Spleen (tissue), 11 donors: ENCODE measurements at regions not wholly inside any gene's neighbourhood (a gene's known extent, or its start where the extent isn't known, plus 50 kb on each side); places are given as distances from the start of the nearest gene placed in this dataset.

Experiments used
- DNase-seq: peaks from one replicate; pipeline ENCODE4 v3.0.0-alpha.2; 2020
- H3K27ac ChIP-seq, 8 donors: fragments of 200-600 bp; sonication (generic) in 7 of 8; 1 replicate in 4 of 8; 2 replicates in 4 of 8; pipeline versions ENCODE4 v1.5.0 to v1.8.0; 2016 to 2021; ENCODE audit warnings: inconsistent platforms in 4 of 8, mild to moderate bottlenecking in 4 of 8, moderate library complexity in 1 of 8
- H3K27me3 ChIP-seq, 7 donors: fragments of 200-600 bp; sonication (generic) in 6 of 7; replicated peaks in 1 of 7; 1 replicate in 4 of 7; 2 replicates in 3 of 7; pipeline versions ENCODE4 v1.5.0 to v1.8.0; 2016 to 2021; ENCODE audit warnings: inconsistent platforms in 3 of 7, mild to moderate bottlenecking in 1 of 7
- H3K36me3 ChIP-seq, 6 donors: fragments of 200-600 bp; sonication (generic) in 5 of 6; 1 replicate in 4 of 6; 2 replicates in 2 of 6; pipeline versions ENCODE4 v1.5.0 to v1.8.0; 2016 to 2021; ENCODE audit warnings: inconsistent platforms in 2 of 6
- H3K4me1 ChIP-seq, 6 donors: fragments of 200-600 bp; sonication (generic) in 5 of 6; 1 replicate in 3 of 6; 2 replicates in 3 of 6; pipeline versions ENCODE4 v1.5.0 to v1.8.0; 2016 to 2021; ENCODE audit warnings: inconsistent platforms in 3 of 6
- H3K4me3 ChIP-seq, 8 donors: fragments of 200-600 bp; sonication (generic) in 7 of 8; 1 replicate in 4 of 8; 2 replicates in 4 of 8; pipeline versions ENCODE4 v1.5.0 to v1.8.0; 2016 to 2021; ENCODE audit warnings: inconsistent platforms in 4 of 8, mild to moderate bottlenecking in 4 of 8, moderate library complexity in 2 of 8
- H3K9me3 ChIP-seq, 8 donors: fragments of 200-600 bp; sonication (generic) in 7 of 8; 1 replicate in 4 of 8; 2 replicates in 4 of 8; pipeline versions ENCODE4 v1.5.0 to v1.8.0; 2016 to 2021; ENCODE audit warnings: inconsistent platforms in 4 of 8
- POLR2A ChIP-seq, 3 donors: fragments of 450-650 bp; IDR thresholded peaks; one replicate each; pipeline ENCODE4 v1.5.1; 2017; ENCODE audit warnings: antibody characterized with exemption in 3 of 3, mild to moderate bottlenecking in 1 of 3
- POLR2AphosphoS5 ChIP-seq, 3 donors: sonication (generic); formaldehyde crosslinking; IDR thresholded peaks; one replicate each; pipeline ENCODE4 v1.5.1; 2017; ENCODE audit warnings: antibody characterized with exemption in 3 of 3
- WGBS, 5 donors: extraction: QIAGEN DNeasy Blood & Tissue Kit in 3 of 5; methylation state at CpG; one replicate each; pipeline versions ENCODE4 v1.1.5 to v1.1.7; 2013 to 2018; 5-methylcytosine and 5-hydroxymethylcytosine counted together
- intact Hi-C: fragments of 100-400 bp; cut with DNase I; formaldehyde crosslinking; loops from one replicate; pipeline ENCODE4 v1.15.0; 2023; ENCODE audit warnings: low total_unique reads
- TF ChIP-seq, protein P1 (sequence below), 11 experiments: fragments of 200-600 bp in 7 of 11; fragments of 450-650 bp in 4 of 11; sonication (generic) in 4 of 11; IDR thresholded peaks in 8 of 11; conservative IDR thresholded peaks in 3 of 11; 1 replicate in 7 of 11; 2 replicates in 4 of 11; pipeline versions ENCODE4 v1.4.0 to v1.8.0; 2016 to 2021; ENCODE audit warnings: antibody characterized with exemption in 11 of 11, inconsistent platforms in 4 of 11, mild to moderate bottlenecking in 1 of 11
- donor health status: healthy with polysubstance abuse.
- donor health status: DM: no; HTN: no; CAD: no; lungs with moderate emphysema.
- donor health status: DM: no; HTN: no; CAD: no.
- donor health status: Bipolar disorder and iron deficiency.
- donor health status: healthy.
- donor health status: DM: no; HTN: no; CAD: no.
- donor health status: DM: yes; HTN: yes; CAD: no.

DNA sequence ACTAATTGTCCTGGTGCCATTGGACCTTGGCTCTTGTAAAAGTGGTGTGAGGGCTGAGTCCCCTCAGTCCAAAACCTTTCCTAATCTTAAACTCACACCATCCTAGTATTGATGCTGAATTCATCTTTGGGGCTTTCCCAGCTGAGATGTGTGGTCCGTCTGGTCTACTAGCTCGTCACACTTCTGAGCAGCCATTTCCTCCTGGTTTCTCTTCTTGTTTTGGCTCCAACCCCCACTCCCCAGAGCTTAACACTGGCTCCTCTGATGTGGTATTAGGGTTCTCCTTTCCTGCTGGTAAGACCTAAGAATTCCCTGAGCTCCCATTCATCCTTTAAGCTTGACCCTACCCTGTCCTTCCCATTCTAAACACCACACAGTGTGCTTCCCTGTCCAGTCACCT lies 900.6 kb downstream of the VRK1 start:
- 27 to 47% (median 42%) methylated on average over 2 of the region's 2 CpGs for WGBS, 5 donors
- TF ChIP-seq POLR2AphosphoS5 (IDR thresholded peaks at IDR 0.05) (no peak), POLR2A (IDR thresholded peaks at IDR 0.05) (no peak)
- TF ChIP-seq, protein P1, sequence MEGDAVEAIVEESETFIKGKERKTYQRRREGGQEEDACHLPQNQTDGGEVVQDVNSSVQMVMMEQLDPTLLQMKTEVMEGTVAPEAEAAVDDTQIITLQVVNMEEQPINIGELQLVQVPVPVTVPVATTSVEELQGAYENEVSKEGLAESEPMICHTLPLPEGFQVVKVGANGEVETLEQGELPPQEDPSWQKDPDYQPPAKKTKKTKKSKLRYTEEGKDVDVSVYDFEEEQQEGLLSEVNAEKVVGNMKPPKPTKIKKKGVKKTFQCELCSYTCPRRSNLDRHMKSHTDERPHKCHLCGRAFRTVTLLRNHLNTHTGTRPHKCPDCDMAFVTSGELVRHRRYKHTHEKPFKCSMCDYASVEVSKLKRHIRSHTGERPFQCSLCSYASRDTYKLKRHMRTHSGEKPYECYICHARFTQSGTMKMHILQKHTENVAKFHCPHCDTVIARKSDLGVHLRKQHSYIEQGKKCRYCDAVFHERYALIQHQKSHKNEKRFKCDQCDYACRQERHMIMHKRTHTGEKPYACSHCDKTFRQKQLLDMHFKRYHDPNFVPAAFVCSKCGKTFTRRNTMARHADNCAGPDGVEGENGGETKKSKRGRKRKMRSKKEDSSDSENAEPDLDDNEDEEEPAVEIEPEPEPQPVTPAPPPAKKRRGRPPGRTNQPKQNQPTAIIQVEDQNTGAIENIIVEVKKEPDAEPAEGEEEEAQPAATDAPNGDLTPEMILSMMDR (IDR thresholded peaks at IDR 0.05 in 8 of 11, conservative IDR thresholded peaks at IDR 0.05 in 3 of 11): no peak
- Histone ChIP-seq H3K4me1 (peaks cover 0 to 20% (median 0%) of the 10 kb centered on the region in 6 donors), H3K9me3 (peaks cover 0 to 11% (median 0%) of the 10 kb centered on the region in 8 donors), H3K4me3 (no peak overlapping the region), H3K27me3 (peaks cover 0 to 3% (median 0%) of the 10 kb centered on the region in 7 donors), H3K27ac (no peak overlapping the region), H3K36me3 (no peaks in the 10 kb centered on the region)
- DNase-seq: no peak
- intact Hi-C loops: no loop called here

DNA sequence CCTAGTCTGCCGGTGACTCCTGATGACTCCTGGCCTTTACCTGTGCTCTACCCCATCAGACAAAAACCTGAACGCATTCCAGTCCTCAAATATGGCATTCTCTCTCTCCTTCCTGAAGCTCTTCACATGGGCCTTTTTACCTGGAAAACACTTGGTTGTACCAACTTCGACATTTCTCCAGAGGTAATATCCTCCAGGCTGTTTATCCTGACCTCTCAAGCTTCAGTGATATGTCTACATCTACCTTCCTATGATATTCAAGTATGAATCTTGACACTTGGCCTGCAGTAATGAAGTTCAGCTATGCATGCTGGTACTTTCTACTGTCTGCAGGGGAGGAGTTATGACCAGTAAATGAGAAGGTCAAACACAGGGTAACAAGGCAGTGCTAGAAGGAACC lies 901.8 kb downstream of the VRK1 start:
- peaks cover 0 to 3% (median 0%) of the 10 kb centered on the region in 7 donors for H3K27me3 ChIP-seq
- TF ChIP-seq, protein P1 (IDR thresholded peaks at IDR 0.05 in 8 of 11, conservative IDR thresholded peaks at IDR 0.05 in 3 of 11): no peak
- no peak overlapping the region for H3K27ac ChIP-seq
- intact Hi-C loops: no loop called here
- peaks cover 0 to 27% (median 0%) of the 10 kb centered on the region in 6 donors for H3K4me1 ChIP-seq
- no peak overlapping the region for H3K4me3 ChIP-seq
- no peak for DNase-seq
- 73 to 93% (median 78%) methylated on average over 3 of the region's 3 CpGs for WGBS, 5 donors
- H3K36me3 ChIP-seq: no peaks in the 10 kb centered on the region
- H3K9me3 ChIP-seq: peaks cover 0 to 11% (median 0%) of the 10 kb centered on the region in 8 donors

DNA sequence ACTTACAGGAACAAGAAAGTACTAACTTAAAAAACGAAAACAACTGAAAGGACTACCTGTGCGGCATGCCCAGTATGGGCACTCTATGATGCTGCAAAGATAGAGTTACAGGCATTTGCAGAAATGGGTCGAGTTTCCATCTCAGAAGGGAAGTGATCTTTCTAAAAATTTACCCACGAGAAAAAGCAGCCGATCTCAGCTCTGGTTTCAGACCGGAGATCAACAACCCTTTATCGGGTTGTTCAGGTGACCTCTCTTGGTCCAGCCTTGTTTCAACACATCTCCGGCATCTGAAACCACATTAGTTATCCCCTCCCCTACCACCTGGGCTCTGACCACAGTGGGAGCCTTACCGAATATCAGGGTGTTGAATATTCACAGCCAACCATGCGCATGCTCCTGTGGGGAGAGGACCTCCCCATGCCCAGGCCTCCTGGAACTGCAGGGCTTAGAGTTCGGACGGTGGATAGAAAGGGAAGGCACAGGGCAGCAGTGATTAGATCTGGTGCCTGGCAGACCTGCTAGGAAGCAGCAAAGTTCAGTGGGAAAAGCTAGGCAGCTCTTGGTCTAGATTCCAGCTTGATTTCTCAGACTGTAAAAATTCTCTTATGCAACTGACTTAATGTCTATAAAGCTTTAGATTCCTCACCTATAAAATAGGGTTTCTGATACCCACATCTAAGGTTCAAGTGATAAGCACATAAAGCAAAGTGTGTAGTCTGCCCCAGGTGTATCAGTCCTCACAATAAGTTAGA lies 906.0 kb downstream of the VRK1 start:
- Histone ChIP-seq H3K4me3 (no peak overlapping the region), H3K36me3 (no peaks in the 10 kb centered on the region), H3K4me1 (peaks cover 0 to 60% (median 19%) of the 10 kb centered on the region in 6 donors), H3K27ac (peak overlapping the region in 7 of 8 donors; percentile 5 to 87 (median 69)), H3K9me3 (peaks cover 0 to 11% (median 0%) of the 10 kb centered on the region in 8 donors), H3K27me3 (peaks cover 0 to 3% (median 0%) of the 10 kb centered on the region in 7 donors)
- TF ChIP-seq POLR2AphosphoS5 (IDR thresholded peaks at IDR 0.05): peak in 1 of 3 donors; percentile 9
- no peak for TF ChIP-seq POLR2A (IDR thresholded peaks at IDR 0.05)
- TF ChIP-seq, protein P1 (IDR thresholded peaks at IDR 0.05 in 8 of 11, conservative IDR thresholded peaks at IDR 0.05 in 3 of 11): no peak
- no peak for DNase-seq
- 54 to 69% (median 58%) methylated on average over 12 of the region's 12 CpGs for WGBS, 5 donors
- intact Hi-C loops: no loop called here

DNA sequence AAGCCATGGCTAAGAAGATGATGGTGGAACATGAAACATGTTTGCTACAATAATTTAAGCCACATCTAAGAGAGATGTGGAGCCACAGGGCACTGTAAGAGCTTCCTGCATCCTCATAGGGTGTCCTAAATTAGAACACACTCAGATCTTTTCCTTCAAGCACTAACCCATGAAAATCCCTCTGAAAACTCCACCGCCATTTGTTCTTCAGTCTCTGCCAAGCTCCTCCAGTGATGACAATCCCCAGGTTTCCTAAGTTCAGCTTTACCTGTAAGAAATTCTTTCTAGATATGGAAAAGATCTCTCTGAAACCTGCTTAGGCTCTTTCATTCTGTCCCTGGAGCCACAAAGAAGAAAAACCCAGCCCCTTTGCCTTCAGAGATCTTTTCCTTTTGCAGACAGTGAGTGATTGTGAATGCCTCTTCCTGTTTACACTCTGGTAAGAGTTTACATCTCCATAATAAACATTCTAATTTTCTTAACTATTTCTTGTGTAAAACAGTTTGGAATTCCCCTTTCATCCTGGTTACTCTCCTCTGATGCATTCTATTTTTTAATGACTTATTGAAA lies 907.2 kb downstream of the VRK1 start:
- Histone ChIP-seq H3K27me3 (no peaks in the 10 kb centered on the region), H3K4me1 (peaks cover 0 to 66% (median 19%) of the 10 kb centered on the region in 6 donors), H3K9me3 (peaks cover 0 to 5% (median 0%) of the 10 kb centered on the region in 8 donors), H3K36me3 (no peaks in the 10 kb centered on the region), H3K27ac (peak overlapping the region in 5 of 8 donors; percentile 17 to 87 (median 78)), H3K4me3 (no peak overlapping the region)
- 78 to 90% (median 87%) methylated on average over 1 of the region's 1 CpG for WGBS, 5 donors
- no peak for DNase-seq
- TF ChIP-seq POLR2AphosphoS5 (IDR thresholded peaks at IDR 0.05) (no peak), POLR2A (IDR thresholded peaks at IDR 0.05) (no peak)
- TF ChIP-seq, protein P1 (IDR thresholded peaks at IDR 0.05 in 8 of 11, conservative IDR thresholded peaks at IDR 0.05 in 3 of 11): no peak
- intact Hi-C loops: no loop called here
